Embryonic facial prominence (tissue), 1 donor: ENCODE measurements at regions not wholly inside any gene's neighbourhood (a gene's known extent, or its start where the extent isn't known, plus 50 kb on each side); places are given as distances from the start of the nearest gene placed in this dataset.

Experiments
- DNase-seq: peaks from one replicate; pipeline ENCODE4 v3.0.0-alpha.2; 2016; ENCODE audit errors: extremely low spot score

- peak; percentile 9 for DNase-seq
Measured at GRCh38 chr10:61000769-61001730, 57.1 kb upstream of the RHOBTB1 start.

- no peak for DNase-seq
Measured at GRCh38 chr10:60998932-60999331, 54.9 kb upstream of the RHOBTB1 start.

- no peak for DNase-seq
Measured at GRCh38 chr10:60994128-60994527, 50.1 kb upstream of the RHOBTB1 start.
